ENCODE measurements at regions not wholly inside any gene's neighbourhood (a gene's known extent, or its start where the extent isn't known, plus 50 kb on each side); places are given as distances from the start of the nearest gene placed in this dataset.
"Not testable (repeated sequence)": the region's sequence is repeated elsewhere in the genome, so short reads cannot be mapped to it uniquely, and the experiment has no call there.

DNA sequence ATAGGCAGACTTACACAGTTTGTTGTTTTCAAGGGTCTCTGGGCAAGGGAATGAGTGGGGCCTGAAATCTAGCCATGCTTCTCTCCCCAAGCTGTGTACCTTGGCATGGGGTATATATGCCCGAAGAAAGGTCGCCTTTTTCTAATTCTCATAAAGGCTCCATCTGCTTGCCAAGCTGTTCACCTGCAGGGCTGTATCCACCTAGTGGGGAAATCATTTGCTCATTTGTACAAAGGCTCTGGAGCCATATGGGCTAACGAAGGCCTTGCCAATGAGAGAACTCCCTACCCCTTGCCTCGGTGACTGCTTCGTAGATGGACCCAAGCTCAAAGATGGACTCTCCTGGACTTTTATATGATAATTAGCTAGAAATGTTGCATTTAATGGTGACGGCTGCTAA lies 1097.0 kb downstream of the PDHA2 start:
- DNase-seq (ENCODE audit: low read depth, low spot score): no peak

DNA sequence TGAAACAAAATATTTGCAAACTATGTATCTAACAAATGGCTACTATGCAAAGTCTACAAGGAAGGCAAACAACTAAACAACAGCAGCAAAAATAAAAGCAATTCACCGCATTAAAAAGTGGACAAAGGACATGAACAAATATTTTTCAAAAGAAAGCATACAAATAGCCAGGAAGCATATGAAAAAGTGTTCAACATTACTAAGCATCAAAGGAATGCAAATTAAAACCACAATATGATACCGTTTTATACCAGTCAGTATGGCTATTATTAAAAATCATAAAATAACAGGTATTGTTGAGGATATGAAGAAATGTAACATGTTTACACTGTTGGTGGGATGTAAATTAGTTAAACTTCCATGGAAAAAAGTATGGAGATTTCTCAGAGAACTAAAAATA lies 1106.7 kb downstream of the PDHA2 start:
- no peak for DNase-seq (ENCODE audit: low read depth, low spot score)

DNA sequence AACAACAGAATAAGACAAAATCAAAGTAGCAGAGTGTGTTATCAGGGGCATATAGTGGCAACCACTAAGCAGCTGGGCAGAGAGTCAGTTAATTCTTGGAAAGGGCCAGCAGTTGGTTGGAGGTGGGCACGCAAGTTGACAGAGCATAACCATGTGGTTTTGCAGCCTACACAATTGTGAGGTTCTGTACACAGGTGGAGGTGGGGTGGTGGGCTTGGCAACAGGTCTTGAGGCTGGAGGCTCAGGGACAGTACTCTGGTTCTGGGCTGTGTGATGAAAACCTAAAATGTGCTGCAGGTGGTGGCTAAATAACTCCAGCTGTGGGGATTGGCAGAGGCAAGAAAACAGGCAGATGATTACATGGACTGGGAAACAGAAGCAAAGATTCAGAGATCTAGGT lies 1112.7 kb downstream of the PDHA2 start:
- no peak for DNase-seq (ENCODE audit: low read depth, low spot score)

DNA sequence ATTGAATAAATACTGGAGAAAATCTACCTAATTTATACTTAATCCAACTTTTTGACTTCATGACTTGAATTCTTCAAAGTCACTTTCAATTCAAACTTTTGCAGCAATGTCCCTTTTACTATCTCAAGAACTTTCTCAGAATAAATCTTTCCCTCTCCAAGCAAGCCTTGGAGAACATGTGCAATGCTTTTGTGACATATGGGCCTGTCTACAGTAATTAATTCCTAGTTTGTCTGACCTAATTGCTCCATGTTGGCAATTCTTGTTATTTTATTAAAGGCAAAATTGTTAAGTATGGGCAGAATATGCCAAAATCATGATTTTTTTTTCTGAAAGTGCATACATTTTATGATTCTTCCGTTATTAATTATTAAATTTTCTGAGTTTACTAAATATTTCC lies 1115.3 kb downstream of the PDHA2 start:
- DNase-seq (ENCODE audit: low read depth, low spot score): no peak

DNA sequence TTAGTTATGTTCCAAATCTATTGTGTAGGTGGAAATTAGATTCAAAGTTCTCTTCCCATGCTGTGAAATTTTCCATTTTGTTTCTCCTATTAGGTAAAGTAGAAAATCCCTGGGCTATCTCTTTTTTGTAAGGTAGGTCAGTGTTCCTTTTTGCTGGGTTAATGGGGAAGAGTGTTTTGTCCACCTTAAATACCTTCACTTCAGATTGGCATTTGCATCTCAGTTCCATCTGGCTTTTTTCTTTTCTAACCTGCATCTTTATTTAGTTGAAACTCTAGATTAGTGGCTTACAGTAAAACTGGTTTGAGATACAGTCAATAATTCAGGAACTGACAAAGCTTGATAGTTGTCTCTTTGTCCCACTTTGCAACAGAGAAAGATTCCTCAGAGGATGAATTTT lies 1115.8 kb downstream of the PDHA2 start:
- no peak for DNase-seq (ENCODE audit: low read depth, low spot score)

DNA sequence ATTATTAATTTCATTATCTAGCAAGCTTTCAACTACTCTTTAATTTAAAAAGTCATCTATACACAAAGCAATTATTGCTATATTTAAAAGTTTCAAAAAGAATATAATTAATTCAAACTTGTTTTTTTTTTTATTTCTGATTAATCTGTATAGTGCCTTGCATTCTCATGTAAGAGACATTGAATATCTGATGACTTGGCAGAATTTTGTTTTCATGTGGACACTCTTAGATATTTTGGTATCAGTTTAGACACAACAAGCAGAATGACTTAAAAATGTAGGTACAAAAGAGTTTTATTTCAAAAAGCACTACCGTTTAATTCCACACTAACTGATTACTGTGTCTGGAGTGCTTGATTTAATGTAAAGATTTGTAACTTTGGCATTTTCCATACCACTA lies 1129.6 kb downstream of the PDHA2 start:
- no peak for DNase-seq (ENCODE audit: low read depth, low spot score)

DNA sequence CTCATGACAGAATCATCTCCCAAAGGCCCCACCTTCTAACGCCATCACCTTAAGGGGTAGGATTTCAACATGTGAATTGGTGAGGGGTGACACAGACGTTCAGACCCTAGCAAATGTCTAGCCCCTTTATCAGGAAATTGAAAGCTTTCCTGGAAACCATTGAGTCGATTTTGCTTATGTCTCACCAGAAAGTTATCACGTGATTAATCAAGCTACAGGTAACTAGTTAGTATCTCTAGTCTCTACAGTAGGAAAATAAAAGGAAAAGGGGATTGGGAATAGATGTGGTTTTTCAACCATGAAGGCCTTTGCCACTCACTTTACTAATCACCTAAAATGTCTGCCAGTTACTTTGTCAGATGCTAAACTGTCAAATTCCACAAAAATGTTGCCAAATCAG lies 1133.0 kb downstream of the PDHA2 start:
- DNase-seq (ENCODE audit: low read depth, low spot score): no peak

DNA sequence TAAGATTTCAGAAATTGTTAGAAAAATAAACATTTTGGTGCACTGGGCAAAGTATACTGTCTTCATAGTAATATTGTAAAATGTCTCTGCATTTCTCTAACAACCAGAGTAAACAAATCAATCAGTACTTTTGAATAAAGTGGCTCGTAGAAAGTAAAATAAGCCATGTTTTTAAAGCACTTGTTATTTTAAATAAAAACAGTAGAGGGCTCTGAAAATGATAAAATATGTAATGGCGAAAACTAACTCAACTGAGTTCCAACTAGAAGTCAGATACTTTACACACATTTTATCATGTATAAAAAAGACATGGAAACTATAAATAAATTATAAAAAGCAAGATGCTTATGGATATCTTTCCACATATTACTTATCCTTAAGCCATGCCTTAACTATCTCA lies 1134.4 kb downstream of the PDHA2 start:
- no peak for DNase-seq (ENCODE audit: low read depth, low spot score)

DNA sequence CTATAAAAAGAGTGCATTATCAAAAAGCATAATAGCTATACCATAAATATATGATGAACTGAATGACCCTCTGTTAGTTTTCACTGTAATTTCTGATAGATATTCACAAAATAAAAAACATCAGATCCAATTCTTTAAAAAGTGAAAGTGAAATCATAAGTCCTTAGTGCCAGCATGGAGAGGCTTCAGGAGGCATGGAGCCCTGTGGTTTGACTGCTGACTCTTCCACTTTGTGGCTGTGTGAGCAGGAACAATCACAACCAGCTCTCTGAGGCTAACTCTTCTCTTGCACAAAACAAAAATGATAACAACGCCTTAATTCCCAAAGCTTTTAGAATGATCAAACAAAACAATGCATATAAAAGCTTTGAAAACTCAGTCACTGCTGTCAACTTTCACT lies 1143.9 kb downstream of the PDHA2 start:
- DNase-seq (ENCODE audit: low read depth, low spot score): peak; percentile 46

DNA sequence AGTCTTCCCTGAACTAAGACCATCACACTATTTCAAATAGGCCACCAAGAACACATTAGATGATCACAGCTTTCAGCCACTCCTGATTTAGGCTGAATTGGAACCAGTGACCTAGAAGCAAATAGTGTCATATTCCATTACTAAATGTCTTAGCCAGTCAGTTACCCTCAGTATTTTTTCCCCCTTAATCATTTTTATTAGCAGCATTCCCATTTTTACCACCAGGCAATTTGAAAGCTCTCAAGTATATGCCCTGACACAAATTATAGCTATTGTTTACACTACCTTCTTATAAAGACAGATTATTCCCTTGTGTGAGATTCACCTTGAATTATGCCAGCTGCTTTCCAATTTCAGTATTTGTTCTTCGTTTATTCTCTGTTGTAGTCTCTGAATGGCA lies 1146.9 kb downstream of the PDHA2 start:
- DNase-seq (ENCODE audit: low read depth, low spot score): no peak

DNA sequence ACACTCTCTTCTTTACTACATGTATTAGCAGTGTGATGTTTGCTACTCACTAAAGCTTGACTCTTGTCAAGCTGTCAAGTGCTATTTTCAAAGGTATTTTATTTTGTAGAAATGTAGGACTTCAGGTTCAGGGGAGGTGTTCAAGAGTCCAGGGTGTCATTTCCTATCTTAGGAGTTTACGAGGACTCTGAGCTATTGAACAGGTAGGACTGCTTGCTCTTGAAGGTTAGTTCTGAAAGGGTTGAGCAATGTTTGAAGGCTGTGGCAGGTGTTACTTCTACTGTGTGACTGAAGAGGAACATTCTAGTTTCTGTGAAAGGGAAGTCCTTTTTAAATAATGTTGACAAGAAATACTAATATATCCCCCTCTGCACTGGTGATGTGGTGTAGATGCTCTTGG lies 1151.2 kb downstream of the PDHA2 start:
- DNase-seq (ENCODE audit: low read depth, low spot score): no peak

DNA sequence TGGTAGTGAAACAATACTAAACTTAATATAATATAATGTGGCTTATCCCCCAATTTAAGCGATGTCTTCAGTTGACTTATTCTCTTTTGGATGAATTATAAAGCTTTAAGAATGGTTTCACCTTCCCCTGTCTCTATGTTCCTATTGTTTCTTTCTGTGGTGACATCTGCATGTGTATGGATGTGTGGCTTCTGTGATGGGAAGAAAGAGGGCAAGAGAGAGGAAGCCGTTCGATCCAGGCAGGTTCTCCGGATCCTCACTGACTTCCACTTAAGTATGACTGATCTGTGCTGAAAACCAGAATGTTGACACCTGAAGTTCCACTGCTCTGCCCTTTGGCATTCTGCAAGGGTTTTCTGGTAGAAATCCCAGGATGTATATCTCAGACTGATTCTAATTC lies 1150.8 kb downstream of the STPG2 start:
- no peak for DNase-seq (ENCODE audit: low read depth, low spot score)

DNA sequence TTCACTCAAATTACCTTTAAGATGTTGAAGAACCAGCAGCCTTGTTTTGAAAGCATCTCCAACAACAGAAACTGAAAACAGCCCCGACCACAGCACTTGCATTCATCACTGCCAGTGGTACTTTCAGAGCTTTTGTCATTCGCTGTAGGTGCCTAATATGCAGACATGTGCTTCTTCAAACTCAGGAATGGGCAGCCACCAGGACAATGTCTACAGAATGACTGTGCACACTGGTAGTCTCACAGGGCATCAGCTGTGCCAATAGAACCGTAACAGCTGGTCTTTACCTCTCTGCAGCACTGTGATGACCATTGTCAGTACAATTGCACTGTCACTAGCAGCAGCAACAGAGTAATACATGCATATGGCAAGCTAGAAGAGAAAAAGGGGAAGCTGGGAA lies 1149.7 kb downstream of the STPG2 start:
- DNase-seq (ENCODE audit: low read depth, low spot score): no peak

DNA sequence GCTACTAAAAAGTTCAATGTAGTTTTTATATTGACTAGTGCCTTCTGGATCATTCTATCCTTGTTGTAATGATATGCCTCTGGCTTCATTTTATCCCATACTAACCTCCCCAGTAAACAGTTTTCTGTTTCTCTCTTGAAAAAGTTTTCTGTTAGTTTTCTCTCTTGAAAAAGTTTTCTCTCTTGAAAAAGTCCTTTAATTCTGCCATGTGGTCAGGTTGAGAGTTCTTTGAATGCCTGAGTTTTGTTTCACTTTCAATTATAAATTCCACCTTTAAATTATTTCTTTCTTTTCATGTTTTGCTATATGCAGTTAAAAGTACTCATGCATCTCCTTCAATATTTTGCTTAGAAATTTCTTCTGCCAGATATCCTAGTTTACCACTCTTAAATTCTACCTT lies 1139.6 kb downstream of the STPG2 start:
- peak; percentile 10 for DNase-seq (ENCODE audit: low read depth, low spot score)

DNA sequence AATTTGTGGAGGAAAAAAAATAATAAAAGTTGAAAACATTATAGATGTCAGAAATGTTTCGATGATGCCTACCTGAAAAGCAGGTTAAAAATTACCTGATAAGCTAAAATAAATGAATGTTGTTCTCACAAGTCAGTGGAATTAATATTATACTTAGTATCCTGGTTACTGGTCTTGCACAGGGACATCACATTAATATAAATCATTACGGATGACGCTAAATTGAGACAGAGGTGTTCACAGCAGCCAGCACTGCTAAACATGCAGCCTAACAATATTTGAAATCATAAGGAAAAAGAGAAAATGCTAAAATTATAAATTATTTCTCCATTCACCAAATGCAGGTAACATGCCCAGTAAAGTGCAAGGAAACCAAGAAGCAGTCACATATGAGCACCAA lies 1130.0 kb downstream of the STPG2 start:
- DNase-seq (ENCODE audit: low read depth, low spot score): no peak

DNA sequence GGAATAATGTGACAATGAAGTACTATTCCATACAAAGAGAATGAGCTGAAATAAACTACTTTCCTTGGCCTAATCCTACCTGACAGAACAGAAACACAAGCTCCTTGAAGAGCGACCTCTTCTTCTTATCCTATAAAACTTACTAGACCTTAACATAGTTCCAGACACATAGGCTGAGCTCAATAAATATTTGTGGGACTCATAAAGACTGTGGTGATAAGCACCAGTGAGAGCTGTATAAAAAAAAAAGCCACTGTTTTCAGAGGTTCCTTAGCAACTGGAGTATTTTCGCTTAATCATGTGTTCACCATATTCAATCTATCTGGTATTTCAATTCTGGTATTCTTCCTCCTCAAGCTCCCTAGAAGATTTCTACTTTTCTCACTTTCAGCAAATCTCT lies 1129.6 kb downstream of the STPG2 start:
- DNase-seq (ENCODE audit: low read depth, low spot score): peak; percentile 3

DNA sequence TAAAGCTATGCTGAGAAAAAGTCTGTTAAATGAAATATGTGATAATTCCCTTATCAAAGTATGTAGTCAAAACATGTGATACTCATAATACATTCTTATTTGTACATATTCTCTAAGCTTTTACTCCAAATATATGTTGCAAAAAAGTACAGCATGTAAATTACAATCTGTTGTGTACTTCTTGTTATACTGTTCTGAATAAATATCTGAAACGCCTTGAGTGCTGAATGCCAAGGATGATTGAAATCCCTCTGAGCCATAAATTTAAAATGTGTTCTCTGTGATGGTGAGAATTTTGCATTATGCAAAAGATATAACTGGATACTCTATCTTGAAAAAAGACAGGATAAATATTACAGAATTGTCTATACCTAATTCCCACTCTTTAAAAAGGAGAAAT lies 1128.0 kb downstream of the STPG2 start:
- DNase-seq (ENCODE audit: low read depth, low spot score): no peak

DNA sequence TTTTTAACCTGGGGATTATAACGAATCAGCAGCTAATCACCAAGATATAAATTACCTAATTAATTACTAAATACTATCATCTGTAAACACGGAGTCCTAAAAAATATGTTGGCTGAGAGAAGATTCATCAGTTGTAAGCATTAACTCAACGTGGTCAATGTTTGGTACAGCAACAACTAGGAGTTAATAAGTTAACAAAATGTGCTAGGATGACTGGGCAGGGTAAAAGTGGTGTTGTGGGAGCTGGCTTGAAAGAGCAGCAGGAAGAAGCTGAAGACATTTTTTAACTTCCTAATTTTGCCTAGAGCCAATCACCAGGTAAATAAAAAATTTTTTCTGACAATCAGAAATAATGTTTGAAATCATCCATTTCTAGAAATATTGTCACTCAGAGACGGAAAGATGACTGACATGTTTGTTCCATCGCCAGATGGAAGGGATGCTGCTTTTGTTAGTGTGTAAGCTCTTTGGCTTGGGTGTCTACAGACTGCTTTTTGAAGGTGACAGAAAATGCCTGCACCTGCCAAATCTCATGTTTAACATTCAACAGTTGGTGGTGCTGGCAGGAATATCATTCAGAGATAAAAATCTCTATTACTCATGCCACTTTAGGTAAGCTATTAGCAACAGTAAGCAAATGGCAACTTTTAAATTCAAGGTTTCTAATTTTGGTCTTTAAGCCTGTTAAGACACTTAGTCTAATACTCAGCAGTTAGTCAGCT lies 1126.9 kb downstream of the STPG2 start:
- peak; percentile 5 for DNase-seq (ENCODE audit: low read depth, low spot score)

DNA sequence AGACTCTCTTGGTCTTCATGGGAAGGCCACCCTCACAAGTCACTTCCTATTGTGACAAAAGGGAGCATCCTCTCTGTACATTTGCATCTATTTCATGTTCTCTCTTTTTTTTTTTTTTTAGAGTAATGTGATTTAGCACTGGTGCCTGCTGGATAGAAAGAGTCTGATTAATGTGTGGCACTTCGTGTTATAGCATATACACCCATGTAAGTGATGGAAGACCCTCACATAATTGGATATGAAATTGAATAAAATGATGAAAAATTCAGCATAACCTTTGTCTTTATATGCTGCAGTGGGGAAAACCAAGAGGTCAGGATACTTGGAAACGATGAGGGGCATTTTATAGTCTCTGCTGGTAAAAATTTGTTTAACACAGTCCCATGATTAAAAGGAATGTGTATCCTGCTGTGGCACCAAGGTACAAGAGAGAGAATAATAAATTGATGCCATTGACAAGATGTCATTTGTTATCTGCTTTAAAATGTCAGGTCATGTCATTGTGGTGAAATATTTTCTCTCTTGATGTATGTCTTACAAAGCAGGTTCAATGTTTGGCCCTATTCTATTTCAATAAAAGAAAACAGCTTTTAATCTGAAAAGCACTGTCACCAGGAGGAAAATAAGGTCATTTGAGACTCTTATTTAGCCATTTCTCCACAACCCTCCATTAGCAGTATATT lies 1115.4 kb downstream of the STPG2 start:
- no peak for DNase-seq (ENCODE audit: low read depth, low spot score)

DNA sequence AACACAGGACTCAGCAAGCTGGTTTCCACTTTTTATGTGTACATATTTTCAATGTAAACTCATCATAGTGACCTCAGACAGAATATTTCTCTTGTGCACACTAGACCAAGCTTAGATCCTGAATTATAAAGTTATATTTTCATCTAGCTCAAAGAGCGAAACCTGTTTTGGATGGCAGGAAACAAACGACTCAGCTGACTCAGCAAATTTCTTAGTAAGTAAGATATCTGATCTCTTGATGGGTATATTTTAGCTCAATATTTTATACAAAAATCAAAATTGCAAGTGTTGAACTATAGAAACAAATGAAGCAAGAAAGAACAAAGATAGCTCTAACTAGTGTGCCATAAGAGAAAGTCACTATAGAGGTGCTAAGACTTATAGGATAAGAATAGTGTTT lies 1114.5 kb downstream of the STPG2 start:
- no peak for DNase-seq (ENCODE audit: low read depth, low spot score)

DNA sequence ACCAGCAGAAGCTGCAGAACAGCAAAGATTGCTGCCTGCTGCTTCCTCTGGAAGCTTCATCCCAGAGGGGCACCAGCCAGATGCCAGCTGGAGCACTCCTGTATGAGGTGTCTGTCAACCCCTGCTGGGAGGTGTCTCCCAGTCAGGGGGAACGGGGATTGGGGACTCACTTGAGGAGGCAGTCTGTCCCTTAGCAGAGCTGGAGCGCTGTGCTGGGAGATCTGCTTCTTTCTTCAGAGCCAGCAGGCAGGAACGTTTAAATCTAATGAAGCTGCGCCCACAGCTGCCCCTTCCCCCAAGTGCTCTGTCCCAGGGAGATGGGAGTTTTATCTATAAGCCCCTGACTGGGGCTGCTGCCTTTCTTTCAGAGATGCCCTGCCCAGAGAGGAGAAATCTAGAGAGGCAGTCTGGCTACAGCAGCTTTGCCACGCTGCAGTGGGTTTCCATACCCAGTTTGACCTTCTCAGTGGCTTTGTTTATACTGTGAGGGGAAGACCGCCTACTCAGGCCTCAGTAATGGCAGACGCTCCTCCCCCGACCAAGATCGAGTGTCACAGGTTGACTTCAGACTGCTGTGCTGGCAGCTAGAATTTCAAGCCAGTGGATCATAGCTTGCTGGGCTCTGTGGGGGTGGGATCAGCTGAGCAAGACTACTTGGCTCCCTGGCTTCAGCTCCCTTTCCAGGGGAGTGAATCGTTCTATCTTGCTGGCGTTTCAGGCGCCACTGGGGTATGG lies 1105.7 kb downstream of the STPG2 start:
- DNase-seq (ENCODE audit: low read depth, low spot score): not testable (repeated sequence)

DNA sequence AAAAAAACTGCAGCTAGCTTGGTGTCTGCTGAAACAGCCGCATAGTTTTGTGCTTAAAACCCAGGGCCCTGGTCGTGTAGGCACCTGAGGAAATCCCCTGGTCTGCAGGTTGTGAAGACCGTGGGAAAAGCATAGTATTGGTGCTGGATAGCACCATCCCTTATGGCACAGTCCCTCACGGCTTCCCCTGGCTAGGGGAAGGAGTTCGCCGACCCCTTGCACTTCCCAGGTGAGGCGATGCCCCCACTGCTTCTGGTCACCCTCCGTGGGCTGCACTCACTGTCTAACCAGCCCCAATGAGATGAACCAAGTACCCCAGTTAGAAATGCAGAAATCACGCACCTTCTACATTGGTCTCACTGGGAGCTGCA lies 1105.1 kb downstream of the STPG2 start:
- no peak for DNase-seq (ENCODE audit: low read depth, low spot score)

DNA sequence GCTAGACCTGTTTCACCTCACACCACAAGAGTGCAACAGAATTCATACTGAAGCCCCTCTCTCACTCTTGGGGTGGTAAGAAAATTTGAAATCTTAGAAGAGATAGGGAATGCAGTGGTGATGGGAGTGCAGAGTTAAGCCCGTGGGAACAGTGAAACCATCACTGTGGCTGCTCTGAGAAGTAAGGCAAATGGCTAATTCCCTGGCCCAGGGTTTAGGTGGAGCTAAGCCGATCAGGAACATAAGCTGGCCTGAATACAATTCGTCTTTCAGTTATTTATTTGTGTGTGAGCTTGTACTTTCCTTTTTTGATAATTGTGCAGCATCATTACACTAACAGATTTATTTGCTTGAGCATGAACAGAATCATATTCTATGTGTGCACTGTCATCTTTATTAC lies 1070.6 kb downstream of the STPG2 start:
- DNase-seq (ENCODE audit: low read depth, low spot score): no peak

Measured in astrocyte of the hippocampus (primary cell).